Mesodermal cell (in vitro differentiated cells): ENCODE measurements at regions not wholly inside any gene's neighbourhood (a gene's known extent, or its start where the extent isn't known, plus 50 kb on each side); places are given as distances from the start of the nearest gene placed in this dataset.

Experiments
- H3K27ac ChIP-seq: 2 replicates; pipeline ENCODE4 v1.7.0; 2013; ENCODE audit warnings: mild to moderate bottlenecking, low read depth, low read length, moderate library complexity; ENCODE audit not compliant: severe bottlenecking
- H3K36me3 ChIP-seq: 2 replicates; pipeline ENCODE4 v1.7.1; 2013; ENCODE audit warnings: mild to moderate bottlenecking, low read length, moderate library complexity; ENCODE audit not compliant: control insufficient read depth, insufficient read depth
- H3K4me1 ChIP-seq: one replicate; pipeline ENCODE4 v1.7.1; 2013; ENCODE audit warnings: mild to moderate bottlenecking, low read length; ENCODE audit not compliant: insufficient read depth, control insufficient read depth, poor library complexity, severe bottlenecking
- H3K4me3 ChIP-seq: 2 replicates; pipeline ENCODE4 v1.7.0; 2013; ENCODE audit warnings: low read length, control low read depth, mild to moderate bottlenecking; ENCODE audit not compliant: insufficient read depth, poor library complexity, severe bottlenecking; ENCODE audit errors: extremely low read depth
- H3K9me3 ChIP-seq: 2 replicates; pipeline ENCODE4 v1.7.1; 2013; ENCODE audit warnings: mild to moderate bottlenecking, low read length, moderate library complexity; ENCODE audit not compliant: control insufficient read depth
- WGBS, 2 experiments: methylation state at CpG; one replicate each; pipeline ENCODE4 v1.1.5; 2013; ENCODE audit warnings: missing lambda C conversion rate in 2 of 2; ENCODE audit not compliant: insufficient coverage in 2 of 2; 5-methylcytosine and 5-hydroxymethylcytosine counted together

- no CpG with 5 or more reads among the region's 2 CpGs for WGBS, 2 experiments
- no peak overlapping the region for H3K27ac ChIP-seq
- H3K4me3 ChIP-seq, result no peak overlapping the region
- H3K9me3 ChIP-seq, result no peaks in the 10 kb centered on the region
- H3K36me3 ChIP-seq, result no peaks in the 10 kb centered on the region
- no peaks in the 10 kb centered on the region for H3K4me1 ChIP-seq
Observed at GRCh38 chr12:124205405-124205804, 89.5 kb upstream of the RFLNA start.

GRCh38 chr12:124207049-124207448 is 87.8 kb upstream of the RFLNA start:
- no peak overlapping the region for H3K4me3 ChIP-seq
- no peaks in the 10 kb centered on the region for H3K9me3 ChIP-seq
- no CpG with 5 or more reads among the region's 1 CpG for WGBS, 2 experiments
- no peaks in the 10 kb centered on the region for H3K4me1 ChIP-seq
- no peaks in the 10 kb centered on the region for H3K36me3 ChIP-seq
- no peak overlapping the region for H3K27ac ChIP-seq

- WGBS, 2 experiments, result 85 to 87% methylated on average over 12 to 14 of the region's 15 CpGs
Observed at GRCh38 chr12:124207617-124208016, 87.3 kb upstream of the RFLNA start.

GRCh38 chr12:124208489-124208888 is 86.4 kb upstream of the RFLNA start:
- Histone ChIP-seq H3K4me3 (no peak overlapping the region), H3K27ac (no peak overlapping the region), H3K36me3 (no peaks in the 10 kb centered on the region), H3K9me3 (peaks cover 6% of the 10 kb centered on the region), H3K4me1 (no peaks in the 10 kb centered on the region)
- 83 to 87% methylated on average over 12 to 14 of the region's 15 CpGs for WGBS, 2 experiments

More at GRCh38 chr12:124207617-124208016, 87.3 kb upstream of the RFLNA start:
- no peaks in the 10 kb centered on the region for H3K9me3 ChIP-seq
- H3K4me3 ChIP-seq, result no peak overlapping the region
- no peaks in the 10 kb centered on the region for H3K4me1 ChIP-seq
- no peak overlapping the region for H3K27ac ChIP-seq
- no peaks in the 10 kb centered on the region for H3K36me3 ChIP-seq

- Histone ChIP-seq H3K4me3 (no peak overlapping the region), H3K36me3 (no peaks in the 10 kb centered on the region)
- WGBS, 2 experiments, result 96% methylated on average over 4 of the region's 4 CpGs; no CpG with 5 or more reads in 1 of the 2 experiments
Observed at GRCh38 chr12:124210991-124211577, 83.8 kb upstream of the RFLNA start.

GRCh38 chr12:124211753-124212152 is 83.1 kb upstream of the RFLNA start:
- H3K27ac ChIP-seq, result no peak overlapping the region
- no peak overlapping the region for H3K4me3 ChIP-seq
- H3K4me1 ChIP-seq, result no peaks in the 10 kb centered on the region
- H3K9me3 ChIP-seq, result peaks cover 18% of the 10 kb centered on the region
- H3K36me3 ChIP-seq, result no peaks in the 10 kb centered on the region
- WGBS, 2 experiments, result 86% methylated on average over 1 of the region's 2 CpGs; no CpG with 5 or more reads in 1 of the 2 experiments

More at GRCh38 chr12:124210991-124211577, 83.8 kb upstream of the RFLNA start:
- H3K4me1 ChIP-seq, result no peaks in the 10 kb centered on the region
- H3K27ac ChIP-seq, result no peak overlapping the region
- H3K9me3 ChIP-seq, result peaks cover 18% of the 10 kb centered on the region

- no peak overlapping the region for H3K4me3 ChIP-seq
- no peaks in the 10 kb centered on the region for H3K36me3 ChIP-seq
- no peaks in the 10 kb centered on the region for H3K4me1 ChIP-seq
- WGBS, 2 experiments, result 88 to 89% methylated on average over 6 to 10 of the region's 11 CpGs
- H3K9me3 ChIP-seq, result peaks cover 18% of the 10 kb centered on the region
- H3K27ac ChIP-seq, result no peak overlapping the region
Observed at GRCh38 chr12:124213666-124214347, 81.1 kb upstream of the RFLNA start.

GRCh38 chr12:124214574-124214973 is 80.3 kb upstream of the RFLNA start:
- H3K4me1 ChIP-seq, result no peaks in the 10 kb centered on the region
- 85 to 88% methylated on average over 2 to 3 of the region's 3 CpGs for WGBS, 2 experiments
- no peaks in the 10 kb centered on the region for H3K36me3 ChIP-seq
- H3K27ac ChIP-seq, result no peak overlapping the region
- H3K4me3 ChIP-seq, result no peak overlapping the region
- H3K9me3 ChIP-seq, result peaks cover 18% of the 10 kb centered on the region

GRCh38 chr12:124216966-124217365 is 77.9 kb upstream of the RFLNA start:
- Histone ChIP-seq H3K36me3 (no peaks in the 10 kb centered on the region), H3K9me3 (peaks cover 25% of the 10 kb centered on the region), H3K4me3 (no peak overlapping the region), H3K4me1 (no peaks in the 10 kb centered on the region), H3K27ac (no peak overlapping the region)
- WGBS, 2 experiments, result 86 to 93% methylated on average over 5 of the region's 10 CpGs

- H3K36me3 ChIP-seq, result no peaks in the 10 kb centered on the region
- no peak overlapping the region for H3K27ac ChIP-seq
- 70 to 72% methylated on average over 19 to 21 of the region's 22 CpGs for WGBS, 2 experiments
- no peak overlapping the region for H3K4me3 ChIP-seq
- H3K9me3 ChIP-seq, result peaks cover 25% of the 10 kb centered on the region
- H3K4me1 ChIP-seq, result no peaks in the 10 kb centered on the region
Observed at GRCh38 chr12:124217508-124218242, 77.2 kb upstream of the RFLNA start.

- H3K9me3 ChIP-seq, result peaks cover 22% of the 10 kb centered on the region
- H3K4me1 ChIP-seq, result no peaks in the 10 kb centered on the region
- WGBS, 2 experiments, result no CpG with 5 or more reads among the region's 1 CpG
- no peaks in the 10 kb centered on the region for H3K36me3 ChIP-seq
- H3K4me3 ChIP-seq, result no peak overlapping the region
- H3K27ac ChIP-seq, result no peak overlapping the region
Observed at GRCh38 chr12:124218243-124218560, 76.7 kb upstream of the RFLNA start.
